Esophagus squamous epithelium (tissue), 4 donors: ENCODE measurements at regions not wholly inside any gene's neighbourhood (a gene's known extent, or its start where the extent isn't known, plus 50 kb on each side); places are given as distances from the start of the nearest gene placed in this dataset.

Experiments
- POLR2A ChIP-seq, 4 donors: fragments of 450-650 bp; IDR thresholded peaks; one replicate each; pipeline ENCODE4 v1.6.1; 2017; ENCODE audit warnings: antibody characterized with exemption in 4 of 4, mild to moderate bottlenecking in 4 of 4, moderate library complexity in 3 of 4
- TF ChIP-seq, protein P1 (sequence below), 6 experiments: fragments of 450-650 bp in 4 of 6; fragments of 200-600 bp in 2 of 6; sonication (generic) in 2 of 6; IDR thresholded peaks; one replicate each; pipeline ENCODE4 v1.5.1; 2016 to 2019; ENCODE audit warnings: antibody characterized with exemption in 6 of 6, mild to moderate bottlenecking in 4 of 6, moderate library complexity in 4 of 6

- TF ChIP-seq, protein P1, sequence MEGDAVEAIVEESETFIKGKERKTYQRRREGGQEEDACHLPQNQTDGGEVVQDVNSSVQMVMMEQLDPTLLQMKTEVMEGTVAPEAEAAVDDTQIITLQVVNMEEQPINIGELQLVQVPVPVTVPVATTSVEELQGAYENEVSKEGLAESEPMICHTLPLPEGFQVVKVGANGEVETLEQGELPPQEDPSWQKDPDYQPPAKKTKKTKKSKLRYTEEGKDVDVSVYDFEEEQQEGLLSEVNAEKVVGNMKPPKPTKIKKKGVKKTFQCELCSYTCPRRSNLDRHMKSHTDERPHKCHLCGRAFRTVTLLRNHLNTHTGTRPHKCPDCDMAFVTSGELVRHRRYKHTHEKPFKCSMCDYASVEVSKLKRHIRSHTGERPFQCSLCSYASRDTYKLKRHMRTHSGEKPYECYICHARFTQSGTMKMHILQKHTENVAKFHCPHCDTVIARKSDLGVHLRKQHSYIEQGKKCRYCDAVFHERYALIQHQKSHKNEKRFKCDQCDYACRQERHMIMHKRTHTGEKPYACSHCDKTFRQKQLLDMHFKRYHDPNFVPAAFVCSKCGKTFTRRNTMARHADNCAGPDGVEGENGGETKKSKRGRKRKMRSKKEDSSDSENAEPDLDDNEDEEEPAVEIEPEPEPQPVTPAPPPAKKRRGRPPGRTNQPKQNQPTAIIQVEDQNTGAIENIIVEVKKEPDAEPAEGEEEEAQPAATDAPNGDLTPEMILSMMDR (IDR thresholded peaks at IDR 0.05) = no peak
- TF ChIP-seq POLR2A (IDR thresholded peaks at IDR 0.05) = no peak
Measured at GRCh38 chr7:13454916-13455592, 534.4 kb downstream of the ETV1 start.
